IMR-90 (cell line): ENCODE measurements at regions not wholly inside any gene's neighbourhood (a gene's known extent, or its start where the extent isn't known, plus 50 kb on each side); places are given as distances from the start of the nearest gene placed in this dataset.

Source experiments
- ATAC-seq: fragments of 200-7000 bp; cut with Tn5 transposase; 2 replicates; pipeline ENCODE4 v1.9.1; 2020; ENCODE audit warnings: low read depth, mild to moderate bottlenecking, moderate library complexity
- BruUV-seq: library from RNA; stranded (reverse); fragments of 400-500 nt; replicated peaks from 2 replicates; lab custom pipeline; 2021; lab: Mats Ljungman, UMichigan
- CTCF ChIA-PET: fragments of 300-600 bp; formaldehyde crosslinking; extraction: SDS; loops from one replicate; lab custom pipeline; 2021; ENCODE audit warnings: antibody characterized with exemption; lab: Yijun Ruan, JAX
- POLR2A ChIA-PET: fragments of 300-600 bp; sonication (Branson Sonifier 250); formaldehyde crosslinking; loops from one replicate; lab custom pipeline; 2022; ENCODE audit warnings: antibody characterized with exemption; ENCODE audit not compliant: unreplicated experiment; lab: Charles Lee
- DNase-seq: peaks from one replicate; pipeline ENCODE4 v3.0.0; 2013
- H2AFZ ChIP-seq: replicated peaks from 2 replicates; pipeline ENCODE3; 2013; ENCODE audit warnings: low read length, mild to moderate bottlenecking; ENCODE audit not compliant: poor library complexity
- H2AK5ac ChIP-seq: 2 replicates; pipeline ENCODE4 v1.6.1; 2013; ENCODE audit warnings: low read depth, low read length, inconsistent platforms
- H2AK9ac ChIP-seq: replicated peaks from 2 replicates; pipeline ENCODE3; 2013; ENCODE audit warnings: mild to moderate bottlenecking, low read depth, low read length, moderate library complexity; ENCODE audit not compliant: poor library complexity
- H2BK120ac ChIP-seq: 2 replicates; pipeline ENCODE4 v1.6.1; 2013; ENCODE audit warnings: low read depth, low read length, inconsistent platforms
- H2BK15ac ChIP-seq: 3 replicates; pipeline ENCODE4 v1.6.1; 2013; ENCODE audit warnings: low read depth, low read length, inconsistent platforms
- H2BK20ac ChIP-seq: 2 replicates; pipeline ENCODE4 v1.6.1; 2013; ENCODE audit warnings: low read depth, mild to moderate bottlenecking, inconsistent platforms, low read length, moderate library complexity
- H2BK5ac ChIP-seq: 2 replicates; pipeline ENCODE4 v1.6.1; 2013; ENCODE audit warnings: mild to moderate bottlenecking, low read depth, low read length, inconsistent platforms; ENCODE audit not compliant: poor library complexity, severe bottlenecking
- H3K14ac ChIP-seq: replicated peaks from 2 replicates; pipeline ENCODE4 v1.6.1; 2013; ENCODE audit warnings: low read depth, low read length, inconsistent platforms
- H3K18ac ChIP-seq: 2 replicates; pipeline ENCODE4 v1.6.1; 2013; ENCODE audit warnings: low read depth, low read length, control low read depth
- H3K23ac ChIP-seq: 2 replicates; pipeline ENCODE4 v1.6.1; 2013; ENCODE audit warnings: low read depth, low read length, inconsistent platforms
- H3K27ac ChIP-seq: 2 replicates; pipeline ENCODE4 v1.5.1; 2013; ENCODE audit warnings: mild to moderate bottlenecking, control low read depth, low read length; ENCODE audit not compliant: insufficient read depth
- H3K27me3 ChIP-seq: 2 replicates; pipeline ENCODE4 v1.6.1; 2013; ENCODE audit warnings: low read length; ENCODE audit not compliant: control insufficient read depth, insufficient read depth
- H3K36me3 ChIP-seq: 2 replicates; pipeline ENCODE4 v1.6.1; 2013; ENCODE audit warnings: low read length, mixed read lengths; ENCODE audit not compliant: control insufficient read depth, insufficient read depth
- H3K4ac ChIP-seq: 2 replicates; pipeline ENCODE4 v1.6.1; 2013; ENCODE audit warnings: low read depth, low read length, inconsistent platforms
- H3K4me1 ChIP-seq: 2 replicates; pipeline ENCODE4 v1.6.1; 2013; ENCODE audit warnings: low read length, mixed read lengths; ENCODE audit not compliant: control insufficient read depth, insufficient read depth
- H3K4me2 ChIP-seq: 2 replicates; pipeline ENCODE4 v1.6.1; 2013; ENCODE audit warnings: low read depth, mild to moderate bottlenecking, control low read depth, low read length, moderate library complexity
- H3K4me3 ChIP-seq: 2 replicates; pipeline ENCODE4 v1.5.1; 2013; ENCODE audit warnings: low read depth, mild to moderate bottlenecking, control low read depth, low read length, moderate library complexity; ENCODE audit not compliant: insufficient read depth
- H3K56ac ChIP-seq: 2 replicates; pipeline ENCODE4 v1.6.1; 2013; ENCODE audit warnings: low read length, inconsistent platforms; ENCODE audit not compliant: insufficient read depth; ENCODE audit errors: extremely low read depth
- H3K79me1 ChIP-seq, 2 experiments: 2 replicates each; pipeline ENCODE4 v1.6.1; 2013; ENCODE audit warnings: low read length in 2 of 2, inconsistent platforms in 1 of 2, low read depth in 1 of 2
- H3K9ac ChIP-seq: 2 replicates; pipeline ENCODE4 v1.6.1; 2013; ENCODE audit warnings: low read depth, low read length, control low read depth
- H3K9me1 ChIP-seq: 2 replicates; pipeline ENCODE4 v1.6.1; 2013; ENCODE audit warnings: low read length, inconsistent platforms; ENCODE audit not compliant: insufficient read depth
- H3K9me3 ChIP-seq: 2 replicates; pipeline ENCODE4 v1.6.1; 2013; ENCODE audit warnings: low read length; ENCODE audit not compliant: control insufficient read depth, insufficient read depth
- H4K20me1 ChIP-seq: 2 replicates; pipeline ENCODE4 v1.6.1; 2013; ENCODE audit warnings: low read length, inconsistent platforms; ENCODE audit not compliant: insufficient read depth
- H4K5ac ChIP-seq: 2 replicates; pipeline ENCODE4 v1.6.1; 2013; ENCODE audit warnings: mild to moderate bottlenecking, low read depth, low read length, control low read depth
- H4K8ac ChIP-seq, 2 experiments: 2 replicates each; pipeline ENCODE4 v1.6.1; 2013; ENCODE audit warnings: low read depth in 2 of 2, low read length in 2 of 2, control low read depth in 1 of 2, inconsistent platforms in 1 of 2
- H4K91ac ChIP-seq: 2 replicates; pipeline ENCODE4 v1.6.1; 2013; ENCODE audit warnings: low read depth, low read length, inconsistent platforms; ENCODE audit not compliant: insufficient read depth
- BHLHE40 ChIP-seq: fragments of 150-350 bp; IDR thresholded peaks from 2 replicates; pipeline ENCODE4 v1.6.1; 2016; ENCODE audit warnings: mild to moderate bottlenecking, low read depth, low read length
- MXI1 ChIP-seq: IDR thresholded peaks from 2 replicates; pipeline ENCODE4 v1.6.1; 2012; ENCODE audit warnings: low read depth, mild to moderate bottlenecking, low read length, moderate library complexity, borderline replicate concordance
- RCOR1 ChIP-seq: IDR thresholded peaks from 2 replicates; pipeline ENCODE4 v1.6.1; 2012; ENCODE audit warnings: mild to moderate bottlenecking, low read length, improper control_type of control experiment; ENCODE audit not compliant: insufficient replicate concordance
- RFX5 ChIP-seq: IDR thresholded peaks from 2 replicates; pipeline ENCODE4 v1.8.0; 2012; ENCODE audit warnings: low read depth, mild to moderate bottlenecking, low read length, moderate library complexity
- SMC3 ChIP-seq: fragments of 150-350 bp; IDR thresholded peaks from 2 replicates; pipeline ENCODE4 v1.6.1; 2016; ENCODE audit warnings: low read depth, mild to moderate bottlenecking, antibody characterized with exemption, low read length, moderate library complexity
- USF2 ChIP-seq: fragments of 150-350 bp; IDR thresholded peaks from 2 replicates; pipeline ENCODE4 v1.6.1; 2017; ENCODE audit warnings: mild to moderate bottlenecking, antibody characterized with exemption, low read length, low read depth
- WGBS, 2 experiments: methylation state at CpG; one replicate each; pipeline versions ENCODE4 v1.1.5 to v1.1.7; 2013; ENCODE audit warnings: missing lambda C conversion rate in 2 of 2; ENCODE audit not compliant: insufficient read length in 1 of 2; ENCODE audit errors: extremely low coverage in 2 of 2; 5-methylcytosine and 5-hydroxymethylcytosine counted together
- dilution Hi-C: fragments of 300-500 bp; cut with HindIII; formaldehyde crosslinking; loops from one replicate; pipeline ENCODE4 v1.14.3; 2018; ENCODE audit warnings: low sequenced_read_pairs; ENCODE audit not compliant: unreplicated experiment
- in situ Hi-C: fragments of 300-500 bp; cut with MboI; formaldehyde crosslinking; loops from 3 replicates; pipeline ENCODE4 v1.14.3; 2019; ENCODE audit warnings: low sequenced_read_pairs, inconsistent platforms, mixed read lengths
- intact Hi-C: fragments of 100-400 bp; cut with micrococcal nuclease; formaldehyde crosslinking; loops from 2 replicates; pipeline ENCODE4 v1.10.0; 2022

DNA sequence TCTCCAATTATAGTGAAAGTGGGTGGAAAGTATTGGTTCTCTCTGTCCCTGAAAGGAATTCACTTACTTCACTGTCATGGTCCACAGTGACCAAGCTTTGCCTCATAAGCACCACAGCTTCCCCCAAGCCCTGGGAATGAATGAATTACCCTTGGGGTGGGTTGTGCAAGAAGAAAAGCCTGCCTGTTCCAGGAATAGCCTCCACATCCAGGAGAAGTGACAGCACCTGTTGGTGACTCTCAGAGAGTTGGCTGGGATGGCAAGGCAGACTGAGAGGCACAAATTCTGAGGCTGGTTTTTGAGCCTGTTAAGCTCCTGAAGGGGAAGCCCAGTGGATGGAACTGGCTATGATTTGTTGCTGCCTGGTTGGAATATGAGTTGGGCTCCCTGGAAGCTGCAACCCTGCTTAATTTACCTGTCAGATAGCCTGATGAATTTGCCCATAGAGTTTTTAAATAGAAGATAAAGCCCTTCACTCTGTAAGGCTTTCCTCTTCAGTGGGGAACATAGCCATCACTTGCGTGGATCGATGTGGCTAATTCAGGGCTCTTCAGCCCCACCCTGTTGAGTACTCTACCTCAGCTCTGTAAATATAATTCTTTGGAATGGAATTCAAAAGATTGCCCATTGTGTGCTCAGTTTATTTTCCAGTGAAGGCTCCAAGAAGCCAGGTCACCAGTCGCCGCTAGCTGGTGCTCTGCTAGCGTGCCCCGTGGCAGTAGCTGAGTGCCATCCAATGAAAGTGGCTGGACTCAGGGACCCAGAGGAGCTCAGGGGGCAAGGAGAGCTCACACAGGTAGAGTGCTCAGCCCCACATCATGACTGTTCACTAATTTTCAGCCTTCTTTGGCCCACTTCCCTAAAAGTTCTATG is 479.3 kb downstream of the IRS1 start (continued):
- no peak for TF ChIP-seq RFX5

DNA sequence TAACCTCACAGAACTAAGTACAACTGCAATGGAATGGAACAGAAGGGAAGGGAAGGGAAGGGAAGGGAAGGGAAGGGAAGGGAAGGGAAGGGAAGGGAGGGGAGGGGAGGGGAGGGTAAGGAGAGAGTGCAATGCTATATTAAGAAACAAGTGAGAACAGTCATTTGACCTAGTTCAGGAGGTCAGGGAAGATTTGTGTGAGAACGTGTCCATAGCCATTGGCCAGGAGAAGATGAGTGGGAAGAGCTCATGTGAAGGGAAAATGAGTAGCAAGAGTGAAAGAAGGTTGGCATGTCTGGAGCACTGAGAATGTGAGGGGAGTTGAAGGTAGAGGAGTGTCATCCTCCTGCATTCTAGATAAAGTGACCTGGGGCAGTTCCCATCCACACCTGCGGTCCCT is 481.6 kb downstream of the IRS1 start:
- no peak overlapping the region for H2AFZ ChIP-seq
- ChIA-PET CTCF (no interaction called here), POLR2A (no interaction called here)
- H3K4me3 ChIP-seq: no peak overlapping the region
- in situ Hi-C loops: no loop called here
- no peaks in the 10 kb centered on the region for H3K9me3 ChIP-seq
- no peak overlapping the region for H3K14ac ChIP-seq
- no CpG with 5 or more reads among the region's 2 CpGs for WGBS, 2 experiments
- H3K9me1 ChIP-seq: no peaks in the 10 kb centered on the region
- BruUV-seq: no TSS peak
- H3K18ac ChIP-seq: no peak overlapping the region
- no peak overlapping the region for H2BK15ac ChIP-seq
- no peaks in the 10 kb centered on the region for H3K36me3 ChIP-seq
- H2BK5ac ChIP-seq: no peak overlapping the region
- H3K23ac ChIP-seq: no peak overlapping the region
- no peak overlapping the region for H3K56ac ChIP-seq
- H3K4me1 ChIP-seq: no peaks in the 10 kb centered on the region
- no peak overlapping the region for H4K8ac ChIP-seq
- H4K20me1 ChIP-seq: no peaks in the 10 kb centered on the region
- ATAC-seq (no peak), DNase-seq (no peak)
- H2BK20ac ChIP-seq: no peak overlapping the region
- no peak overlapping the region for H4K5ac ChIP-seq
- no peak overlapping the region for H3K27ac ChIP-seq
- no peak for TF ChIP-seq SMC3
- TF ChIP-seq USF2: no peak
- no peak for TF ChIP-seq MXI1
- TF ChIP-seq RFX5: no peak
- TF ChIP-seq RCOR1: no peak
- no peak for TF ChIP-seq BHLHE40
- H3K9ac ChIP-seq: no peak overlapping the region
- no peaks in the 10 kb centered on the region for H3K27me3 ChIP-seq
- no peaks in the 10 kb centered on the region for H3K79me1 ChIP-seq
- no peak overlapping the region for H3K4me2 ChIP-seq
- H2AK9ac ChIP-seq: no peak overlapping the region
- no peak overlapping the region for H3K4ac ChIP-seq
- H2AK5ac ChIP-seq: no peak overlapping the region
- no peak overlapping the region for H4K91ac ChIP-seq
- intact Hi-C loops: no loop called here
- dilution Hi-C loops: no loop called here
- H2BK120ac ChIP-seq: no peak overlapping the region
